Spleen (tissue), 7 donors: ENCODE measurements at regions not wholly inside any gene's neighbourhood (a gene's known extent, or its start where the extent isn't known, plus 50 kb on each side); places are given as distances from the start of the nearest gene placed in this dataset.

ENCODE experiments used
- CTCF ChIP-seq, 11 experiments: fragments of 200-600 bp in 7 of 11; fragments of 450-650 bp in 4 of 11; sonication (generic) in 4 of 11; IDR thresholded peaks in 8 of 11; conservative IDR thresholded peaks in 3 of 11; 1 replicate in 7 of 11; 2 replicates in 4 of 11; pipeline versions ENCODE4 v1.4.0 to v1.8.0; 2016 to 2021; ENCODE audit warnings: antibody characterized with exemption in 11 of 11, inconsistent platforms in 4 of 11, mild to moderate bottlenecking in 1 of 11
- POLR2A ChIP-seq, 3 donors: fragments of 450-650 bp; IDR thresholded peaks; one replicate each; pipeline ENCODE4 v1.5.1; 2017; ENCODE audit warnings: antibody characterized with exemption in 3 of 3, mild to moderate bottlenecking in 1 of 3
- donor health status: DM: no; HTN: no; CAD: no; lungs with moderate emphysema.
- donor health status: DM: no; HTN: no; CAD: no.
- donor health status: DM: no; HTN: no; CAD: no.

- no peak for TF ChIP-seq POLR2A (IDR thresholded peaks at IDR 0.05)
- TF ChIP-seq CTCF (IDR thresholded peaks at IDR 0.05 in 8 of 11, conservative IDR thresholded peaks at IDR 0.05 in 3 of 11), result no peak
These were observed 540.4 kb upstream of the ZNF804A start for GRCh38 chr2:184057910-184058309.
